A673 (cell line): ENCODE measurements at regions not wholly inside any gene's neighbourhood (a gene's known extent, or its start where the extent isn't known, plus 50 kb on each side); places are given as distances from the start of the nearest gene placed in this dataset.

ENCODE experiments used
- BruUV-seq: library from RNA; stranded (reverse); fragments of 400-500 nt; replicated peaks from 2 replicates; lab custom pipeline; 2021; lab: Mats Ljungman, UMichigan
- CTCF ChIA-PET: fragments of 300-600 bp; sonication (Branson Sonifier 250); formaldehyde crosslinking; loops from one replicate; lab custom pipeline; 2022; ENCODE audit warnings: antibody characterized with exemption; lab: Charles Lee
- POLR2A ChIA-PET: fragments of 300-600 bp; sonication (Branson Sonifier 250); formaldehyde crosslinking; loops from one replicate; lab custom pipeline; 2022; ENCODE audit warnings: antibody characterized with exemption; ENCODE audit not compliant: low non-redundant PET; lab: Charles Lee
- DNase-seq: peaks from one replicate; pipeline ENCODE4 v3.0.0-alpha.2; 2015; ENCODE audit warnings: low spot score
- H3K27ac ChIP-seq: fragments of 200-600 bp; sonication (generic); 2 replicates; pipeline ENCODE4 v1.5.1; 2016; ENCODE audit warnings: mixed run types, low read depth, mild to moderate bottlenecking, mixed read lengths, antibody characterized with exemption, low read length; ENCODE audit not compliant: poor library complexity, severe bottlenecking
- H3K27me3 ChIP-seq: fragments of 200-600 bp; sonication (generic); replicated peaks from 2 replicates; pipeline ENCODE4 v1.6.1; 2017; ENCODE audit warnings: mixed run types, low read depth, mild to moderate bottlenecking, mixed read lengths, antibody characterized with exemption, low read length; ENCODE audit not compliant: insufficient read depth, poor library complexity
- H3K36me3 ChIP-seq: fragments of 200-600 bp; sonication (generic); 2 replicates; pipeline ENCODE4 v1.6.1; 2016; ENCODE audit warnings: mixed run types, mild to moderate bottlenecking, mixed read lengths, antibody characterized with exemption, low read length; ENCODE audit not compliant: insufficient read depth, poor library complexity, severe bottlenecking
- H3K4me1 ChIP-seq: fragments of 200-600 bp; sonication (generic); 2 replicates; pipeline ENCODE4 v1.6.1; 2017; ENCODE audit warnings: mixed run types, mild to moderate bottlenecking, mixed read lengths, antibody characterized with exemption, low read length; ENCODE audit not compliant: insufficient read depth, poor library complexity, severe bottlenecking
- H3K4me3 ChIP-seq: fragments of 200-600 bp; sonication (generic); 2 replicates; pipeline ENCODE4 v1.5.1; 2016; ENCODE audit warnings: low read depth, mixed run types, mild to moderate bottlenecking, mixed read lengths, low read length; ENCODE audit not compliant: poor library complexity, severe bottlenecking
- H3K9me3 ChIP-seq: fragments of 200-600 bp; sonication (generic); 2 replicates; pipeline ENCODE4 v1.6.1; 2016; ENCODE audit warnings: mixed run types, low read depth, mild to moderate bottlenecking, mixed read lengths, antibody characterized with exemption, low read length; ENCODE audit not compliant: poor library complexity, severe bottlenecking
- EZH2 ChIP-seq: fragments of 200-600 bp; sonication (generic); IDR thresholded peaks from 2 replicates; pipeline ENCODE4 v1.6.1; 2017; ENCODE audit warnings: borderline replicate concordance, low read depth, mild to moderate bottlenecking, mixed read lengths, antibody characterized with exemption, low read length; ENCODE audit not compliant: poor library complexity, severe bottlenecking
- intact Hi-C: fragments of 100-400 bp; cut with micrococcal nuclease; formaldehyde crosslinking; loops from one replicate; pipeline ENCODE4 v1.10.0; 2022; ENCODE audit not compliant: unreplicated experiment
- TF ChIP-seq, protein P1 (sequence below): fragments of 300-800, 200-600 bp; sonication (generic); conservative IDR thresholded peaks from 2 replicates; pipeline ENCODE4 v1.5.1; 2017; ENCODE audit warnings: low read depth, mild to moderate bottlenecking, antibody characterized with exemption, low read length, moderate library complexity, mixed read lengths

DNA sequence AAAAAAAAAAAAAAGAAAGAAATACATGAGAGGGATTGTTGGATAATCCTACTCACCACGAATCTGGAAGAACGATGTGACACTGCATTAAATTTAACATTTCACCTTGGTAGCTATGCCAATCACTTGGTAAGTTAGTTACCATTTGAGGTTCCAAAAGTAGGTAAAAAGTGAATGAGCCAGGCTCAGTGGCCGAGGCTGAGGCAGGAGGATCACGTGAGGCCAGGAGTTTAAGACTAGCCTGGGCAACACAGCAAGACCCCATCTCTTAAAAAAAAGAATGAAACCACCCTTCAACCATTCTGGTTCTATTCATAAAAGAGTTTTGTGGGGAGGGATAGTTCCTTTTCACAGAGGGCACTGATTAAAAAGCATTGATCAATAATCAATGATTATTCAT lies 133.6 kb downstream of the ADSS2 start:
- POLR2A ChIA-PET = no interaction called here
- no peaks in the 10 kb centered on the region for H3K9me3 ChIP-seq
- no TSS peak for BruUV-seq
- H3K27ac ChIP-seq = no peak overlapping the region
- intact Hi-C loops = no loop called here
- no peaks in the 10 kb centered on the region for H3K27me3 ChIP-seq
- no peaks in the 10 kb centered on the region for H3K36me3 ChIP-seq
- CTCF ChIA-PET = no interaction called here
- no peak for DNase-seq
- H3K4me3 ChIP-seq = no peak overlapping the region
- H3K4me1 ChIP-seq = no peaks in the 10 kb centered on the region
- TF ChIP-seq, protein P1, sequence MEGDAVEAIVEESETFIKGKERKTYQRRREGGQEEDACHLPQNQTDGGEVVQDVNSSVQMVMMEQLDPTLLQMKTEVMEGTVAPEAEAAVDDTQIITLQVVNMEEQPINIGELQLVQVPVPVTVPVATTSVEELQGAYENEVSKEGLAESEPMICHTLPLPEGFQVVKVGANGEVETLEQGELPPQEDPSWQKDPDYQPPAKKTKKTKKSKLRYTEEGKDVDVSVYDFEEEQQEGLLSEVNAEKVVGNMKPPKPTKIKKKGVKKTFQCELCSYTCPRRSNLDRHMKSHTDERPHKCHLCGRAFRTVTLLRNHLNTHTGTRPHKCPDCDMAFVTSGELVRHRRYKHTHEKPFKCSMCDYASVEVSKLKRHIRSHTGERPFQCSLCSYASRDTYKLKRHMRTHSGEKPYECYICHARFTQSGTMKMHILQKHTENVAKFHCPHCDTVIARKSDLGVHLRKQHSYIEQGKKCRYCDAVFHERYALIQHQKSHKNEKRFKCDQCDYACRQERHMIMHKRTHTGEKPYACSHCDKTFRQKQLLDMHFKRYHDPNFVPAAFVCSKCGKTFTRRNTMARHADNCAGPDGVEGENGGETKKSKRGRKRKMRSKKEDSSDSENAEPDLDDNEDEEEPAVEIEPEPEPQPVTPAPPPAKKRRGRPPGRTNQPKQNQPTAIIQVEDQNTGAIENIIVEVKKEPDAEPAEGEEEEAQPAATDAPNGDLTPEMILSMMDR = no peak
- no peak for TF ChIP-seq EZH2

DNA sequence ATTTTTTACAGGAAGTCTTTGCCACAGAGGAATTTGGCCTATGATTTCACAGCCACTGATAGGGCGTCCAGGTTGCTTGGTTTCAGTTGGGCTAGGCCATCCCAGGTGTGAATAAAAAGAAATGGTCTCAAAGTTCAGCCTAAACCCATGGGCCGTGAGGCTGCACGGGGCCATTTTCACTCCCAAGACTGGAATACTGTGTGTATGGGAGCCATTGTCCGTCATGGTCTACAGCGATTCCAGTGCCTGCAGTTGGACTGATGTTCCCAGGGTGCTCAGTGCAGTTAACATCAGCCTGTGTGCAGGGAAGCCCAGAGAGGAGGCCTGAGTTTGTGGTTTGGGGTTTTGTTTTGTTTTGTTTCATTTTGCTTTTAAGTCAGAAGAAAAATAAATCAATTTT lies 133.2 kb downstream of the ADSS2 start:
- no TSS peak for BruUV-seq

DNA sequence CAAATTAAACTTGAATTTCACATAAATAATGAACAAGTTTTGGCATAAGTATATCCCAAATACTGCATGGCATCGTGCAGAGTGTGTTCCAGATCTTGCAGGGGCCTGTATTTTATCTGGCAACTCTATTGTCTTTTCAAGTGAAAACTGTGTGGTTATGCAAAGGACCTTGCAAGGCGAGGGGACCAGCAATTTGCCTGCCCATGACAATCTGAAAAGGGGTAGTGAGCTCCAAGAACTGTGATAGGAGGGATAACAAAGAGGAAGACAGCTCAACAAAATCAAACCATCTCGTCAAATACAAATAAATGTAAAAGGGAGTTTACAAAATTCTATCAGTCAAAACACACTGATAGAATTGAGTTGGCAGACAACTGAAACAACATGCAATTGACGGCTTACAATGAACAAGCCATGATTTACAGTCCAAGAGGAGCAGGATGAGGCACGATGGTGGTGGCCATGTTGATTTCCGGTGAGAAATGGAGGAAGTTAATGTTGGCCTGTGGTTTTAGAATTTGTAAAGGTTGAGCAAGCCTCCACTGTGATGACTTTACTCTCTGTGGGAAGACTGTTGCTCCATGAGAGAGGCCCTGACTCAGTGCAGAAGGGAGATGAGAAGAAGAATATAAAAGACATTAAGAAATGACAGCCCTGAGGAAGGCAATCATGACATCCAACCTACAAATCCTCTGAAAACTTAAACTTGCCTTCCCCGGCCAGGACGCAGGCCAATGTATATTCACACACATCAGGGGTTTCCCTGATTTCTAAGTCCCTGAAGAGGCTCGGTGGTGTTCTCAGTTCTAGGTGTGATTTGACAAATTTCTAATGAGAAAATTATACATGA lies 132.2 kb downstream of the ADSS2 start:
- intact Hi-C loops = no loop called here
- BruUV-seq = no TSS peak
- TF ChIP-seq EZH2 = no peak
- TF ChIP-seq, protein P1 = no peak
- H3K27me3 ChIP-seq = no peaks in the 10 kb centered on the region
- no peaks in the 10 kb centered on the region for H3K9me3 ChIP-seq
- DNase-seq = no peak
- H3K36me3 ChIP-seq = no peaks in the 10 kb centered on the region
- no peaks in the 10 kb centered on the region for H3K4me1 ChIP-seq
- CTCF ChIA-PET = no interaction called here
- no peak overlapping the region for H3K4me3 ChIP-seq
- POLR2A ChIA-PET = no interaction called here
- H3K27ac ChIP-seq = no peak overlapping the region

More for the DNA sequence above, 133.2 kb downstream of the ADSS2 start:
- no peak for TF ChIP-seq EZH2
- TF ChIP-seq, protein P1 = no peak
- no peak overlapping the region for H3K27ac ChIP-seq
- ChIA-PET POLR2A (no interaction called here), CTCF (no interaction called here)
- H3K9me3 ChIP-seq = no peaks in the 10 kb centered on the region
- intact Hi-C loops = no loop called here
- H3K36me3 ChIP-seq = no peaks in the 10 kb centered on the region
- no peaks in the 10 kb centered on the region for H3K27me3 ChIP-seq
- no peaks in the 10 kb centered on the region for H3K4me1 ChIP-seq
- H3K4me3 ChIP-seq = no peak overlapping the region
- no peak for DNase-seq
